GM23248 (cell line): ENCODE measurements at regions not wholly inside any gene's neighbourhood (a gene's known extent, or its start where the extent isn't known, plus 50 kb on each side); places are given as distances from the start of the nearest gene placed in this dataset.

Source experiments
- DNase-seq: peaks from one replicate; pipeline ENCODE4 v3.0.0-alpha.2; 2015
- H2AFZ ChIP-seq: fragments of 200-600 bp; sonication (generic); 2 replicates; pipeline ENCODE4 v1.6.1; 2016; ENCODE audit warnings: antibody characterized with exemption
- H3F3A ChIP-seq: fragments of 200-600 bp; sonication (generic); 2 replicates; pipeline ENCODE4 v1.6.1; 2016; ENCODE audit warnings: mild to moderate bottlenecking, antibody characterized with exemption, mixed run types; ENCODE audit not compliant: insufficient read depth
- H3K27ac ChIP-seq: fragments of 200-600 bp; sonication (generic); 2 replicates; pipeline ENCODE4 v1.5.1; 2016; ENCODE audit warnings: mild to moderate bottlenecking
- H3K27me3 ChIP-seq: fragments of 200-600 bp; sonication (generic); replicated peaks from 2 replicates; pipeline ENCODE4 v1.6.1; 2016; ENCODE audit warnings: mild to moderate bottlenecking; ENCODE audit not compliant: insufficient read depth
- H3K36me3 ChIP-seq: fragments of 200-600 bp; sonication (generic); 2 replicates; pipeline ENCODE4 v1.6.1; 2016; ENCODE audit warnings: low read depth, mild to moderate bottlenecking
- H3K4me1 ChIP-seq: fragments of 200-600 bp; sonication (generic); 2 replicates; pipeline ENCODE4 v1.6.1; 2016; ENCODE audit warnings: mild to moderate bottlenecking; ENCODE audit not compliant: insufficient read depth
- H3K4me2 ChIP-seq: fragments of 200-600 bp; sonication (generic); one replicate; pipeline ENCODE4 v1.6.1; 2016; ENCODE audit warnings: mild to moderate bottlenecking; ENCODE audit not compliant: unreplicated experiment
- H3K4me3 ChIP-seq: fragments of 200-600 bp; sonication (generic); 2 replicates; pipeline ENCODE4 v1.5.1; 2016; ENCODE audit warnings: mild to moderate bottlenecking
- H3K79me2 ChIP-seq: fragments of 200-600 bp; sonication (generic); 2 replicates; pipeline ENCODE4 v1.6.1; 2016; ENCODE audit warnings: mild to moderate bottlenecking; ENCODE audit not compliant: insufficient read depth
- H3K9ac ChIP-seq: fragments of 200-600 bp; sonication (generic); 2 replicates; pipeline ENCODE4 v1.6.1; 2016; ENCODE audit warnings: mild to moderate bottlenecking
- H3K9me2 ChIP-seq: fragments of 200-600 bp; sonication (generic); 2 replicates; pipeline ENCODE4 v1.6.1; 2016; ENCODE audit warnings: mixed run types, mild to moderate bottlenecking, moderate library complexity; ENCODE audit not compliant: insufficient read depth
- H3K9me3 ChIP-seq: fragments of 200-600 bp; sonication (generic); one replicate; pipeline ENCODE4 v1.6.1; 2017; ENCODE audit warnings: low read depth
- H4K20me1 ChIP-seq: fragments of 200-600 bp; sonication (generic); 2 replicates; pipeline ENCODE4 v1.6.0; 2016; ENCODE audit not compliant: insufficient read depth
- EZH2 ChIP-seq: fragments of 200-600 bp; sonication (generic); IDR thresholded peaks from 2 replicates; pipeline ENCODE4 v1.6.1; 2018; ENCODE audit warnings: antibody characterized with exemption, mild to moderate bottlenecking; ENCODE audit not compliant: insufficient read depth, poor library complexity, severe bottlenecking
- EZH2phosphoT487 ChIP-seq: fragments of 200-600 bp; sonication (generic); IDR thresholded peaks from 2 replicates; pipeline ENCODE4 v1.6.1; 2018; ENCODE audit warnings: antibody characterized with exemption, moderate library complexity, mild to moderate bottlenecking, low read depth; ENCODE audit not compliant: insufficient read depth
- WGBS, 2 experiments: methylation state at CpG; one replicate each; pipeline ENCODE4 v1.1.6; 2015 to 2017; ENCODE audit warnings: low lambda C conversion rate in 2 of 2, low coverage in 1 of 2; ENCODE audit errors: missing lambda C conversion rate in 2 of 2; 5-methylcytosine and 5-hydroxymethylcytosine counted together
- in situ Hi-C: fragments of 300-500 bp; cut with MboI; formaldehyde crosslinking; loops from 2 replicates; pipeline ENCODE4 v1.15.0; 2020

DNA sequence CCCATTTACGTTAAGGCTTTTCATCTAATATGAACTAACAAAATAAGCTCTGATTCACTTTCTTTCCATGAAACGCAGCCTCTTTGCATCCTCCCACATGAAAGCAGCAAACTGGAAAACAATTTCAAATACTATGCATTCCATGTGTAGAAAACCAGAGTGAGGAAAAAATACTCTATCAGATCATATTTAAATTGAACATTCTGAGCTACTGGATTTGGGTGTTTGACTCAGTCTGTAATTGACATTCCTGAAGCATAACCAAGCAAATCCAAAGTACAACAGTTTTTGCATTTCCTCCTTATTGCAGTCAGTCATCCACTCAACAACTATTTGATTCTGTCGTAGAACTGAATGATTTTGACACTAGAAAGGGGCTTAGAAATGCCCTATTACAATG is 399.1 kb upstream of the NMUR2 start:
- H3K4me2 ChIP-seq: no peak overlapping the region
- H2AFZ ChIP-seq: no peak overlapping the region
- WGBS, 2 experiments: 11 to 13% methylated on average over 3 of the region's 3 CpGs
- peaks cover 3% of the 10 kb centered on the region for H3K9me3 ChIP-seq
- no peaks in the 10 kb centered on the region for H3K36me3 ChIP-seq
- no peaks in the 10 kb centered on the region for H3F3A ChIP-seq
- TF ChIP-seq EZH2phosphoT487 (no peak), EZH2 (no peak)
- H3K9ac ChIP-seq: no peak overlapping the region
- H3K4me1 ChIP-seq: no peaks in the 10 kb centered on the region
- no peaks in the 10 kb centered on the region for H3K27me3 ChIP-seq
- in situ Hi-C loops: no loop called here
- H3K27ac ChIP-seq: no peak overlapping the region
- H3K79me2 ChIP-seq: no peaks in the 10 kb centered on the region
- no peak overlapping the region for H3K4me3 ChIP-seq
- H3K9me2 ChIP-seq: no peaks in the 10 kb centered on the region
- H4K20me1 ChIP-seq: no peaks in the 10 kb centered on the region
- no peak for DNase-seq

GRCh38 chr5:152811988-152812387 is 406.9 kb upstream of the NMUR2 start:
- Histone ChIP-seq H2AFZ (no peak overlapping the region), H3K36me3 (no peaks in the 10 kb centered on the region), H3K4me2 (no peak overlapping the region), H4K20me1 (no peaks in the 10 kb centered on the region), H3K4me1 (no peaks in the 10 kb centered on the region), H3K9me2 (no peaks in the 10 kb centered on the region), H3K4me3 (no peak overlapping the region), H3K9me3 (no peaks in the 10 kb centered on the region), H3F3A (no peaks in the 10 kb centered on the region), H3K27ac (no peak overlapping the region), H3K9ac (no peak overlapping the region), H3K27me3 (no peaks in the 10 kb centered on the region), H3K79me2 (no peaks in the 10 kb centered on the region)
- DNase-seq: no peak
- no peak for TF ChIP-seq EZH2phosphoT487
- WGBS, 2 experiments: 16 to 20% methylated on average over 5 of the region's 5 CpGs
- in situ Hi-C loops: no loop called here

DNA sequence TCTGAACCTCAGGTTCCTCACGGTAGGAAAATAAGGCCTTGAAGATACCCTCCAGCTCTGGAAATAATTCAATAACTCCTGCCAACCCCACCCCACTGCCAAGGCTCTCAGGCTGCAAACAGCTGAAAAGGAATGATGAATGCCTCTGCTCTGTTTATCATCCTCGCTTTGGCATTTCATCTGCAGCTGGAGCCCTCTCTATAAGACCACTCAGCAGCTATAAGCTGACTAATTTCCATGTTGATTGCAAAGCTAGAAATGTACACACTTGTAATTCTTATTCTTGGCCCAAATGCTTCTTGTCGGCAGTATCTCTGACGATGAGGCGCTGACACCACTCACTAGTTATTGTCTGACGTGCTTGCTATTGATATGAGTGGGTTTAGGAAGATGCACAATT is 408.4 kb upstream of the NMUR2 start:
- Histone ChIP-seq H3K27ac (no peak overlapping the region), H3K9me3 (no peaks in the 10 kb centered on the region), H3K27me3 (no peaks in the 10 kb centered on the region), H3K79me2 (no peaks in the 10 kb centered on the region), H3K9ac (no peak overlapping the region), H4K20me1 (no peaks in the 10 kb centered on the region), H2AFZ (no peak overlapping the region), H3K4me1 (no peaks in the 10 kb centered on the region), H3F3A (no peaks in the 10 kb centered on the region), H3K4me2 (no peak overlapping the region), H3K9me2 (no peaks in the 10 kb centered on the region), H3K36me3 (no peaks in the 10 kb centered on the region), H3K4me3 (no peak overlapping the region)
- 7 to 8% methylated on average over 6 of the region's 6 CpGs for WGBS, 2 experiments
- in situ Hi-C loops: no loop called here
- DNase-seq: no peak
- TF ChIP-seq EZH2phosphoT487 (no peak), EZH2 (no peak)

DNA sequence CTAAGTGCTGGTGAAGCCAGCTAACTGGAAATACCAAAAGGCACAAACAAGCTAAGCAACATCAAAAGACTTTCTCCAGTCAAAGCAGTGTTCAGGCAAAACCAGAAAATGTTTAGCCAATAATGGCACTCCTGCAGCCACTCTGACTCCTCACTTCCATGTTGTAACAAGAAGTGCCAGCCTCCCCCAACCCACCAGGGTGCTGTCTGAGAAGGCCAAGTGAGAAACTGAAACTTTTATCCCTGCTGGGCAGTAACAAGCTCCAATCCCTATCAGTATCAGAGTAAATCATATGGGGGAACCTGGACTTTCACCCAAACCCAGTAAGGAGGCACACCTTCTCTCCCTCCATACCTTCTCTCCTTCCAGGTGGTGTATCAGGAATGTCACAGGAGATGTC is 414.8 kb upstream of the NMUR2 start:
- H2AFZ ChIP-seq: no peak overlapping the region
- no peaks in the 10 kb centered on the region for H3K4me1 ChIP-seq
- H3F3A ChIP-seq: no peaks in the 10 kb centered on the region
- no peak overlapping the region for H3K4me2 ChIP-seq
- no peaks in the 10 kb centered on the region for H3K9me3 ChIP-seq
- in situ Hi-C loops: no loop called here
- no peaks in the 10 kb centered on the region for H3K9me2 ChIP-seq
- TF ChIP-seq EZH2phosphoT487: no peak
- TF ChIP-seq EZH2: no peak
- no peaks in the 10 kb centered on the region for H3K36me3 ChIP-seq
- no peaks in the 10 kb centered on the region for H3K27me3 ChIP-seq
- no peak overlapping the region for H3K9ac ChIP-seq
- H3K4me3 ChIP-seq: no peak overlapping the region
- H4K20me1 ChIP-seq: no peaks in the 10 kb centered on the region
- no peak overlapping the region for H3K27ac ChIP-seq
- H3K79me2 ChIP-seq: no peaks in the 10 kb centered on the region
- DNase-seq: no peak

- H3K9ac ChIP-seq: no peak overlapping the region
- 17 to 22% methylated on average over 3 of the region's 3 CpGs for WGBS, 2 experiments
- H3K9me2 ChIP-seq: no peaks in the 10 kb centered on the region
- H3F3A ChIP-seq: no peaks in the 10 kb centered on the region
- TF ChIP-seq EZH2phosphoT487 (no peak), EZH2 (no peak)
- H3K27ac ChIP-seq: no peak overlapping the region
- H2AFZ ChIP-seq: no peak overlapping the region
- H3K4me1 ChIP-seq: no peaks in the 10 kb centered on the region
- no peaks in the 10 kb centered on the region for H3K27me3 ChIP-seq
- no peak for DNase-seq
- H3K4me3 ChIP-seq: no peak overlapping the region
- H3K79me2 ChIP-seq: no peaks in the 10 kb centered on the region
- H3K4me2 ChIP-seq: no peak overlapping the region
- no peaks in the 10 kb centered on the region for H4K20me1 ChIP-seq
- H3K9me3 ChIP-seq: no peaks in the 10 kb centered on the region
- in situ Hi-C loops: no loop called here
- no peaks in the 10 kb centered on the region for H3K36me3 ChIP-seq
Observed at GRCh38 chr5:152824316-152824715, 419.2 kb upstream of the NMUR2 start.
